H54 (cell line): ENCODE measurements at regions not wholly inside any gene's neighbourhood (a gene's known extent, or its start where the extent isn't known, plus 50 kb on each side); places are given as distances from the start of the nearest gene placed in this dataset.

Experiments used
- DNase-seq: peaks from one replicate; pipeline ENCODE4 v3.0.0; 2011; ENCODE audit warnings: low spot score, mixed read lengths; ENCODE audit not compliant: insufficient read length
- FAIRE-seq: peaks from 3 replicates; lab custom pipeline; 2011; peaks lifted over from hg19 to GRCh38; lab: Jason Lieb, UNC
- POLR2A ChIP-seq: IDR thresholded peaks from 2 replicates; pipeline ENCODE4 v1.6.1; 2011; ENCODE audit warnings: low read depth, mild to moderate bottlenecking, low read length

GRCh38 chr18:55014095-55014494 is 54.8 kb upstream of the CCDC68 start:
- TF ChIP-seq POLR2A = no peak
- no peak for DNase-seq
- no peak for FAIRE-seq

- DNase-seq = no peak
- no peak for FAIRE-seq
- TF ChIP-seq POLR2A = no peak
Observed at GRCh38 chr18:55013685-55014084, 54.4 kb upstream of the CCDC68 start.

- DNase-seq (no peak), FAIRE-seq (no peak)
- no peak for TF ChIP-seq POLR2A
Observed at GRCh38 chr18:55013086-55013485, 53.8 kb upstream of the CCDC68 start.

- FAIRE-seq (no peak), DNase-seq (no peak)
- no peak for TF ChIP-seq POLR2A
Observed at GRCh38 chr18:55012008-55012407, 52.7 kb upstream of the CCDC68 start.
